Kidney (tissue), 13 donors: ENCODE measurements at regions not wholly inside any gene's neighbourhood (a gene's known extent, or its start where the extent isn't known, plus 50 kb on each side); places are given as distances from the start of the nearest gene placed in this dataset.

Experiments
- DNase-seq, 5 donors: peaks; one replicate each; pipeline ENCODE4 v3.0.0-alpha.2; 2013 to 2020
- FAIRE-seq: peaks from 2 replicates; lab custom pipeline; 2012; peaks lifted over from hg19 to GRCh38; lab: Jason Lieb, UNC
- H3K27ac ChIP-seq, 2 donors: one replicate each; pipeline ENCODE4 v1.7.0; 2013; ENCODE audit warnings: low read depth in 2 of 2, low read length in 2 of 2, inconsistent platforms in 1 of 2
- H3K27me3 ChIP-seq: one replicate; pipeline ENCODE4 v1.7.1; 2013; ENCODE audit warnings: low read length, inconsistent platforms; ENCODE audit not compliant: control insufficient read depth, insufficient read depth
- H3K36me3 ChIP-seq, 3 donors: one replicate each; pipeline versions ENCODE4 v1.7.0 to v1.7.1; 2013; ENCODE audit warnings: low read length in 3 of 3, control low read depth in 1 of 3, inconsistent platforms in 1 of 3; ENCODE audit not compliant: insufficient read depth in 3 of 3, control insufficient read depth in 2 of 3
- H3K4me1 ChIP-seq, 3 donors: one replicate each; pipeline versions ENCODE4 v1.7.0 to v1.7.1; 2013; ENCODE audit warnings: low read length in 3 of 3, inconsistent platforms in 1 of 3, low read depth in 1 of 3; ENCODE audit not compliant: control insufficient read depth in 2 of 3, insufficient read depth in 2 of 3
- H3K4me3 ChIP-seq, 3 donors: one replicate each; pipeline versions ENCODE4 v1.7.0 to v1.8.1; 2013; ENCODE audit warnings: low read length in 3 of 3, control low read depth in 1 of 3, inconsistent platforms in 1 of 3
- H3K9ac ChIP-seq, 3 donors: one replicate each; pipeline versions ENCODE4 v1.7.0 to v1.7.1; 2013; ENCODE audit warnings: low read length in 3 of 3, control low read depth in 1 of 3, inconsistent platforms in 1 of 3
- H3K9me3 ChIP-seq, 3 donors: one replicate each; pipeline versions ENCODE4 v1.7.0 to v1.7.1; 2013; ENCODE audit warnings: low read length in 3 of 3, control low read depth in 1 of 3, inconsistent platforms in 1 of 3; ENCODE audit not compliant: control insufficient read depth in 2 of 3, insufficient read depth in 1 of 3
- CTCF ChIP-seq: IDR thresholded peaks from 3 replicates; pipeline ENCODE4 v1.5.1; 2012; ENCODE audit warnings: mild to moderate bottlenecking, moderate library complexity, borderline replicate concordance; ENCODE audit not compliant: insufficient read depth; ENCODE audit errors: extremely low read depth
- intact Hi-C: fragments of 100-400 bp; cut with DNase I; formaldehyde crosslinking; loops from one replicate; pipeline ENCODE4 v1.11.1; 2022
- donor health status: control.
- donor health status: control.
- donor health status: control.
- donor health status: control.
- donor health status: control.
- donor health status: DM: yes; HTN: yes; CAD: no.
- donor health status: Normal renal cell carcinoma (clear cell type).

- FAIRE-seq (no peak), DNase-seq (peak in 2 of 5 donors; percentile 21 to 44)
- no peak overlapping the region for H3K27ac ChIP-seq
- intact Hi-C loops: no loop called here
- TF ChIP-seq CTCF: no peak
- no peaks in the 10 kb centered on the region for H3K4me1 ChIP-seq
- H3K36me3 ChIP-seq: no peaks in the 10 kb centered on the region
- no peak overlapping the region for H3K4me3 ChIP-seq
- no peaks in the 10 kb centered on the region for H3K27me3 ChIP-seq
- no peaks in the 10 kb centered on the region for H3K9me3 ChIP-seq
- H3K9ac ChIP-seq: no peak overlapping the region
Measured at GRCh38 chr22:47547881-47548650, 785.6 kb downstream of the TBC1D22A start.

- Histone ChIP-seq H3K36me3 (no peaks in the 10 kb centered on the region), H3K9me3 (no peaks in the 10 kb centered on the region), H3K27me3 (no peaks in the 10 kb centered on the region), H3K27ac (no peak overlapping the region), H3K4me3 (no peak overlapping the region), H3K4me1 (no peaks in the 10 kb centered on the region), H3K9ac (no peak overlapping the region)
- intact Hi-C loops: no loop called here
- no peak for DNase-seq
- no peak for FAIRE-seq
- TF ChIP-seq CTCF: no peak
Measured at GRCh38 chr22:47547239-47547661, 784.8 kb downstream of the TBC1D22A start.

- Histone ChIP-seq H3K27me3 (no peaks in the 10 kb centered on the region), H3K4me3 (no peak overlapping the region), H3K9ac (no peak overlapping the region), H3K9me3 (no peaks in the 10 kb centered on the region), H3K36me3 (no peaks in the 10 kb centered on the region), H3K4me1 (no peaks in the 10 kb centered on the region), H3K27ac (no peak overlapping the region)
- TF ChIP-seq CTCF: no peak
- intact Hi-C loops: no loop called here
- DNase-seq (no peak), FAIRE-seq (no peak)
Measured at GRCh38 chr22:47544696-47545095, 782.2 kb downstream of the TBC1D22A start.
